ENCODE measurements at regions not wholly inside any gene's neighbourhood (a gene's known extent, or its start where the extent isn't known, plus 50 kb on each side); places are given as distances from the start of the nearest gene placed in this dataset.

GRCh38 chr10:29734962-29735627 is 100.3 kb upstream of the SVIL start:
- TF ChIP-seq CTCF (conservative IDR thresholded peaks at IDR 0.05 in 1 of 2, IDR thresholded peaks at IDR 0.05 in 1 of 2; ENCODE audit: low read depth in 1 of 2, low read length in 2 of 2) (no peak), EZH2 (IDR thresholded peaks at IDR 0.05; ENCODE audit: low read length, missing control alignments) (no peak)

Measured in fibroblast of lung (primary cell).